ENCODE measurements at regions not wholly inside any gene's neighbourhood (a gene's known extent, or its start where the extent isn't known, plus 50 kb on each side); places are given as distances from the start of the nearest gene placed in this dataset.

DNA sequence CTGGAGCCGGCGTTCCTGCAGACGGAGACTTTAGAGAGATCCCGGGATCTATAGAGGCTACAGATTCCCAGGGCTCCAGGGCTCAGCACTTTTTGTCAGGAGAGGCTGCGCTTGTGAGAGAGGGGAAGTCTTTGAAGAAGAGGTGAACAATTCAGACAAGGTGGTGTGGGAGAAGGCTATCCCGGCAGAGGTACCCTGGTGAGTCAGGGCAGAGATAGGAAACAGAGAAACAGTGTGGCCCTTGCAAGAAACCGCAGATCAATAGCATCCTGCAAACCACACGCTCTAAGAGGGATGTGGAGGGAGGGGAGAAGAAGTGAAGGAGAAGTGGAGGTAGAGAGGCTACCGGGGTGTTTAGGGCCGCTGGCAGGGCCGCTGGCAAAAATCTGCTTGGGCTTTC lies 160.5 kb upstream of the APCDD1 start:
- Histone ChIP-seq H2BK5ac (ENCODE audit: insufficient read length, low read length) (no peak overlapping the region), H3K4me2 (ENCODE audit: insufficient read depth, insufficient read length, low read length) (no peak overlapping the region), H2BK20ac (ENCODE audit: low read depth, low read length, poor library complexity, severe bottlenecking) (no peak overlapping the region), H2AK5ac (ENCODE audit: insufficient read length, low read length) (no peak overlapping the region), H3T11ph (ENCODE audit: low read length) (no peak overlapping the region), H3K79me2 (ENCODE audit: insufficient read depth, low read length) (no peaks in the 10 kb centered on the region), H3K9me3 (ENCODE audit: control insufficient read depth, low read depth, low read length) (peaks cover 5% of the 10 kb centered on the region), H3K56ac (ENCODE audit: insufficient read length, low read depth, low read length) (no peak overlapping the region), H3K27me3 (ENCODE audit: insufficient read depth, low read length) (no peaks in the 10 kb centered on the region), H3K9ac (ENCODE audit: extremely low read depth, insufficient read length, low read length) (no peak overlapping the region), H3K79me1 (ENCODE audit: insufficient read depth, low read depth, low read length, poor library complexity, severe bottlenecking) (no peaks in the 10 kb centered on the region), H4K91ac (ENCODE audit: insufficient read length, low read depth, low read length) (no peak overlapping the region), H2BK120ac (ENCODE audit: low read depth, low read length, poor library complexity, severe bottlenecking) (no peak overlapping the region), H3K14ac (ENCODE audit: insufficient read depth, low read length) (no peak overlapping the region), H2BK12ac (ENCODE audit: insufficient read length, low read depth, low read length) (no peak overlapping the region), H3K23ac (ENCODE audit: insufficient read length, low read depth, low read length) (no peak overlapping the region), H3K4ac (ENCODE audit: low read depth, low read length) (no peak overlapping the region), H3K23me2 (ENCODE audit: insufficient read length, low read depth, low read length, poor library complexity, severe bottlenecking) (no peaks in the 10 kb centered on the region), H2BK15ac (ENCODE audit: low read depth, low read length) (no peak overlapping the region), H3K27ac (ENCODE audit: insufficient read length, low read depth, low read length) (no peak overlapping the region), H2AFZ (ENCODE audit: low read length) (no peak overlapping the region), H4K5ac (ENCODE audit: insufficient read length, low read depth, low read length) (no peak overlapping the region), H4K8ac (replicated peaks; ENCODE audit: insufficient read length, low read depth, low read length) (no peak overlapping the region), H3K4me1 (ENCODE audit: insufficient read depth, low read length) (no peaks in the 10 kb centered on the region), H4K20me1 (ENCODE audit: control insufficient read depth, insufficient read depth, insufficient read length) (no peaks in the 10 kb centered on the region), H3K18ac (ENCODE audit: insufficient read length, low read depth, low read length) (no peak overlapping the region)
- no peaks in the 10 kb centered on the region for H3K27me3 Mint-ChIP-seq (ENCODE audit: low read depth)
- H3K36me3 Mint-ChIP-seq (ENCODE audit: insufficient read depth in 1 of 3, low read depth in 3 of 3): peaks cover 2 to 5% (median 5%) of the 10 kb centered on the region in 3 experiments; a peak in 3 of 7 replicates
- DNase-seq: no peak
- TF ChIP-seq, protein P1, sequence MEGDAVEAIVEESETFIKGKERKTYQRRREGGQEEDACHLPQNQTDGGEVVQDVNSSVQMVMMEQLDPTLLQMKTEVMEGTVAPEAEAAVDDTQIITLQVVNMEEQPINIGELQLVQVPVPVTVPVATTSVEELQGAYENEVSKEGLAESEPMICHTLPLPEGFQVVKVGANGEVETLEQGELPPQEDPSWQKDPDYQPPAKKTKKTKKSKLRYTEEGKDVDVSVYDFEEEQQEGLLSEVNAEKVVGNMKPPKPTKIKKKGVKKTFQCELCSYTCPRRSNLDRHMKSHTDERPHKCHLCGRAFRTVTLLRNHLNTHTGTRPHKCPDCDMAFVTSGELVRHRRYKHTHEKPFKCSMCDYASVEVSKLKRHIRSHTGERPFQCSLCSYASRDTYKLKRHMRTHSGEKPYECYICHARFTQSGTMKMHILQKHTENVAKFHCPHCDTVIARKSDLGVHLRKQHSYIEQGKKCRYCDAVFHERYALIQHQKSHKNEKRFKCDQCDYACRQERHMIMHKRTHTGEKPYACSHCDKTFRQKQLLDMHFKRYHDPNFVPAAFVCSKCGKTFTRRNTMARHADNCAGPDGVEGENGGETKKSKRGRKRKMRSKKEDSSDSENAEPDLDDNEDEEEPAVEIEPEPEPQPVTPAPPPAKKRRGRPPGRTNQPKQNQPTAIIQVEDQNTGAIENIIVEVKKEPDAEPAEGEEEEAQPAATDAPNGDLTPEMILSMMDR (conservative IDR thresholded peaks at IDR 0.05): no peak
- H3K4me1 Mint-ChIP-seq: peaks cover 9 to 16% of the 10 kb centered on the region in 2 experiments; a peak in 3 of 4 replicates
- H3K27ac Mint-ChIP-seq: no peak overlapping the region; a peak in 1 of 7 replicates
- no CpG with 5 or more reads among the region's 11 CpGs for WGBS (ENCODE audit: extremely low coverage, insufficient read length, low lambda C conversion rate)
- peaks cover 5% of the 10 kb centered on the region in 2 experiments; a peak in 4 of 5 replicates for H3K9me3 Mint-ChIP-seq
- H3K4me3 Mint-ChIP-seq: no peak overlapping the region

All from H9 (cell line).